ENCODE measurements at regions not wholly inside any gene's neighbourhood (a gene's known extent, or its start where the extent isn't known, plus 50 kb on each side); places are given as distances from the start of the nearest gene placed in this dataset.

- peak; percentile 36; the same call in 1 of the 2 replicates for TF ChIP-seq GMEB2 (CRISPR knock-in tag; IDR thresholded peaks at IDR 0.05; ENCODE audit: low read depth)
- no peak for TF ChIP-seq ZNF672 (CRISPR knock-in tag; IDR thresholded peaks at IDR 0.05)
- TF ChIP-seq IKZF1 (IDR thresholded peaks at IDR 0.05) = no peak
- TF ChIP-seq ZNF292 (CRISPR knock-in tag; IDR thresholded peaks at IDR 0.05; ENCODE audit: borderline replicate concordance, low read depth) = peak; percentile 67; the same call in 1 of the 2 replicates
- peak; percentile 97; the same call in 1 of the 2 replicates for TF ChIP-seq ZXDC (CRISPR knock-in tag; IDR thresholded peaks at IDR 0.05)
- peak; percentile 90 for TF ChIP-seq TBX2 (CRISPR knock-in tag; IDR thresholded peaks at IDR 0.05; ENCODE audit: borderline replicate concordance)
- peak; percentile 74 for TF ChIP-seq ZFY (CRISPR knock-in tag; IDR thresholded peaks at IDR 0.05)
- peak; percentile 62 for TF ChIP-seq MLX (CRISPR knock-in tag; IDR thresholded peaks at IDR 0.05)
- 0 out of 2 replicates have a peak, but pooled peaks have one; percentile 12 for TF ChIP-seq PRDM10 (CRISPR knock-in tag; IDR thresholded peaks at IDR 0.05; ENCODE audit: low read depth)
- TF ChIP-seq JUNB (CRISPR knock-in tag; IDR thresholded peaks at IDR 0.05; ENCODE audit: borderline replicate concordance) = no peak
- no peak for TF ChIP-seq ZNF639 (CRISPR knock-in tag; conservative IDR thresholded peaks at IDR 0.05)
- TF ChIP-seq NCOA2 (CRISPR knock-in tag; IDR thresholded peaks at IDR 0.05) = peak; percentile 78; the same call in 1 of the 2 replicates
- TF ChIP-seq CEBPB (IDR thresholded peaks at IDR 0.05; ENCODE audit: borderline replicate concordance, low read depth, low read length) = no peak
- TF ChIP-seq HOXA5 (CRISPR knock-in tag; IDR thresholded peaks at IDR 0.05) = peak; percentile 63; the same call in 1 of the 2 replicates
- no peak for TF ChIP-seq SETDB1 (CRISPR knock-in tag; IDR thresholded peaks at IDR 0.05; ENCODE audit: borderline replicate concordance)
- TF ChIP-seq ATAD3A (CRISPR knock-in tag; IDR thresholded peaks at IDR 0.05) = no peak
- no peak for TF ChIP-seq FOXM1 (CRISPR knock-in tag; IDR thresholded peaks at IDR 0.05)
- peak; percentile 88 for TF ChIP-seq IKZF4 (CRISPR knock-in tag; IDR thresholded peaks at IDR 0.05; ENCODE audit: borderline replicate concordance, low read depth, not compliant biosample characterization)
- 0 out of 2 replicates have a peak, but pooled peaks have one; percentile 52 for TF ChIP-seq ZNF326 (CRISPR knock-in tag; IDR thresholded peaks at IDR 0.05; ENCODE audit: borderline replicate concordance)
- TF ChIP-seq SRF (IDR thresholded peaks at IDR 0.05; ENCODE audit: low read depth, low read length) = no peak
- TF ChIP-seq JUND (CRISPR knock-in tag; IDR thresholded peaks at IDR 0.05) = no peak
Observed at GRCh38 chr17:77451245-77451893, 310.6 kb downstream of the SEC14L1 start (continued).

Measured in HepG2 (cell line).